ENCODE measurements at regions not wholly inside any gene's neighbourhood (a gene's known extent, or its start where the extent isn't known, plus 50 kb on each side); places are given as distances from the start of the nearest gene placed in this dataset.
"Not testable (repeated sequence)": the region's sequence is repeated elsewhere in the genome, so short reads cannot be mapped to it uniquely, and the experiment has no call there.

- no peak for DNase-seq
Observed at GRCh38 chr15:81686021-81686420, 312.0 kb upstream of the TMC3 start.

GRCh38 chr15:81685237-81685636 lies 311.2 kb upstream of the TMC3 start:
- no peak for DNase-seq

- DNase-seq: no peak
Observed at GRCh38 chr15:81680829-81681228, 306.8 kb upstream of the TMC3 start.

- DNase-seq: no peak
Observed at GRCh38 chr15:81666839-81667238, 292.8 kb upstream of the TMC3 start.

GRCh38 chr15:81660976-81661375 lies 287.0 kb upstream of the TMC3 start:
- DNase-seq: no peak

- DNase-seq: no peak
Observed at GRCh38 chr15:81653259-81653658, 279.2 kb upstream of the TMC3 start.

- DNase-seq: no peak
Observed at GRCh38 chr15:81645470-81645869, 271.5 kb upstream of the TMC3 start.

GRCh38 chr15:81643771-81644170 lies 269.8 kb upstream of the TMC3 start:
- DNase-seq: no peak

- no peak for DNase-seq
Observed at GRCh38 chr15:81642451-81642990, 268.5 kb upstream of the TMC3 start.

- not testable (repeated sequence) for DNase-seq
Observed at GRCh38 chr15:81636064-81636463, 262.1 kb upstream of the TMC3 start.

- DNase-seq: no peak
Observed at GRCh38 chr15:81633889-81634288, 259.9 kb upstream of the TMC3 start.

- DNase-seq: no peak
Observed at GRCh38 chr15:81625896-81626295, 251.9 kb upstream of the TMC3 start.

GRCh38 chr15:81619002-81619401 lies 245.0 kb upstream of the TMC3 start:
- no peak for DNase-seq

GRCh38 chr15:81612631-81613030 lies 238.6 kb upstream of the TMC3 start:
- no peak for DNase-seq

GRCh38 chr15:81611679-81612078 lies 237.7 kb upstream of the TMC3 start:
- DNase-seq: no peak

- no peak for DNase-seq
Observed at GRCh38 chr15:81608309-81608829, 234.4 kb upstream of the TMC3 start.

- no peak for DNase-seq
Observed at GRCh38 chr15:81604713-81605112, 230.7 kb upstream of the TMC3 start.

GRCh38 chr15:81596159-81596865 lies 222.3 kb upstream of the TMC3 start:
- DNase-seq: no peak

- no peak for DNase-seq
Observed at GRCh38 chr15:81595752-81596151, 221.7 kb upstream of the TMC3 start.

- DNase-seq: no peak
Observed at GRCh38 chr15:81589671-81590070, 215.7 kb upstream of the TMC3 start.

- no peak for DNase-seq
Observed at GRCh38 chr15:81575436-81576123, 201.6 kb upstream of the TMC3 start.

GRCh38 chr15:81573098-81573746 lies 199.2 kb upstream of the TMC3 start:
- DNase-seq: no peak

GRCh38 chr15:81572190-81572589 lies 198.2 kb upstream of the TMC3 start:
- no peak for DNase-seq

Measured in RPMI8226 (cell line).